HG03039 (cell line): ENCODE measurements at regions not wholly inside any gene's neighbourhood (a gene's known extent, or its start where the extent isn't known, plus 50 kb on each side); places are given as distances from the start of the nearest gene placed in this dataset.

Source experiments
- ATAC-seq: cut with Tn5 transposase; IDR thresholded peaks from one replicate; pipeline ENCODE4 v1.9.1; 2021; ENCODE audit warnings: mild to moderate bottlenecking, moderate library complexity; ENCODE audit not compliant: unreplicated experiment

DNA sequence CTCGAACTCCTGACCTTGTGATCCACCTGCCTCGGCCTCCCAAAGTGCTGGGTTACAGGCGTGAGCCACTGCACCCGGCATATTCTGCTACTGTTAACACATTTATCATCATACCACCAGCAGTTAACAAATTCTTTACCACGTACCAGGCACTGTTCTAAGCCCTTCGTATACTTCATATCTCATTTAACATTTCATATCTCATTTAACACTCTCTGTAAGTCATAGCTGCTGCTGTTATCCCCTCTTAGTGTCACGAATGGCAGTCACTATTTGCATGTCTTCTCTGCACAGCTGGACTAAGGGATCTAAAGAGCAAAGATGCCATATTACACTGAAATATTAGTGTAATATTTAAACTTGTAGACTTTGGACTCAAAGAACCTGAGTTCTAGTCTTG, 462.5 kb upstream of the DAB1 start:
- no peak for ATAC-seq

DNA sequence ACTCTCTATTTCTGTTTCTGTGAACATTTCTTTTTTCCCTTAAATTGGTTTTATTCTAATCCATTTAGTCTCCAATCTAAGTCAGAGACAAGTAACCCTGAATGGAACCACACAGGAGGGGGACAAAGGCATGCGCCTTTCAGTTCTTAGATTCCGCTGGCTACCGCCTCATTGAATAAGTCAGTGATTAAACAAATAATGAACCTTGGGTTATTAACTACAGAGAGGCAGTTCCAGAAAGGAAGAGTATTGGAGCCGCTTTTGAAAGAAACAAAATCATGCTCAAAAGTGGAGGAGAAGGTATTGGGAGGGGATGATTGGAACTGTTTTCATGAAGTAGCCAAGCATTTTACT, 459.8 kb upstream of the DAB1 start:
- ATAC-seq = no peak

DNA sequence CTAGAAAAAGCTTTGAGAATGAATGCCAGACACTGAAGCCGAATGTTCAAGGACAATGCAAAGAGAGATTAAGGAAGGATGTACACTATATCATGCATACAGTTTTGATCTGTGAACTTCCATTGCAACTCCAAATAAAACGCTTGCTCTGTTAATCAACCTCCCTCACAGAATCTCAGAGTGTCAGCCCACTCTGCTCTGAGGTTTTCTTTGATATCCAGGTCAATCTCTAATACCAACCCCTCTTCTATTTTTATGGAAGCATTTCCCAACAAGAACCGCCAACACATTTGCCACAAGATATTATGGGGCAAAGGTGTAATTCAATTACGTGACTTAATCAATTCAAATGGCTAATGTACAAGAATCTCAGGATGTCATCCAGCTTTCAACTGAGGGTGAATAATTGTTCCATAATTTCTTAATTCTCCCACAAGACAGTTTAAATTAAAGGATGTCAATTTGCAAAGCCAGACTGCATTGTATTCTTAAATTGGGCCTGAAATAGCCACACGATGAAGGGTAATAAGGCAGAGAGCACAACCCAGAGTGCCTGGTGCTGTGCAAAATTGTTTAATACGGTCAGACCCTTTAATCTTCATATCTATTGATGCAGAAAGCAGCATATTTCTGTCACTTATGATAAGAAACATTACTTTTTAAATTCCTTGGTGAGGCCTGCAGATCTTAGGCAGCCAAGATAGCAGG, 459.2 kb upstream of the DAB1 start:
- no peak for ATAC-seq

DNA sequence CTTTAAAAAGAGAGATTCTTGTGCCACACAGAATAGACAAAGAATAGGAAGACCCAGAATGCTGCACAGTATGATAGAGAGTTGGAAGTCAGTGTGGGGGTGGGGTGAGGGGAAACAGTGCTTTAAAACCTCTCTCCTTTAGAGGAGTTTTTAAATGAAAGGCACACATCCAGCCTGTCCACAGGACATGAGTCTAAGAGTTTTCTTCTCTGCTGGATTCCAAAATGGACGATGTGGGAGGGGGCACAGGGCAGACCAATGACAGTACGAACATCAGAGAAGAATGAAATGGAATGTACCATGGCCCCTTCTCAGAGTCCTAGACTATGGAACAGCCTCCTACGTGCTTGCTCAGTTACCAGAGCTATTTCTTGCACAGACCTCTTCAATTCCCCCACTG, 458.2 kb upstream of the DAB1 start:
- ATAC-seq = no peak

DNA sequence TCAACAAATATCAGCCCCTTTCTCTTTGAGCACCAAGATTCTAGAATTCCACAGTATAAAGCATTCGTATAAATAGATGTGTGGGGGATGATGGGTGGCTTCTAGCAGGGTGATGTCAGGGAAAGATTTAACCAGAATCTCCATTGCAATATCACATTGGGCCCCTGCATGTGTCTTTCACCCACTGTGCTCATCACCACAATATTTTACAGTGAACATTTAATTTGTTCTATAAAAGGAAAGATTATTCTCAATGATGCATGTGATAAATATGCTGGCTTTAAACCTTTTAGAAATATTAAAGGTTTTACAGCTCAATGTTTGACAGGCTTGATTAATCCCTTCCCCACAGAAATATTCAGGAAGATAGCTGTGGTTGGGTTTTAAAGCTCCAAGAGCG, 457.8 kb upstream of the DAB1 start:
- no peak for ATAC-seq

DNA sequence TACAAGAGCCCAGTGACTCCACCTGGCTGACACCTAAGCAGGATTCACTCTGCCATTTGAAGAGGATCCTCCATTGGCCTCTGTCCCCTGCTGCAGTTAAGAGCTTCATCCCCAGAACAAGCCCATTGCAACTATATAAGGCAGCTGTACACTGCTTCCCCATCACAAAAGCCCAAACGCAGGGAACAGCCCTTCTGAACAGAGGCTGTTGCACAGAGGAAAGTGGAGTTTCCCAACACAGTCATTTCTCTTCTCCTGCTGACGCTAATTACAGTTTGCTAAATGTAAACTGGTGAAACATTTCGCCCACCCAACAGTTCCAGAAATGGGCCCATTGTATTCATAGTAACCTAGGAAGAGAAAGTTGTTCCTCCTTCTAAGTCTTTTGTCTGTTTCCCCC, 455.8 kb upstream of the DAB1 start:
- no peak for ATAC-seq

DNA sequence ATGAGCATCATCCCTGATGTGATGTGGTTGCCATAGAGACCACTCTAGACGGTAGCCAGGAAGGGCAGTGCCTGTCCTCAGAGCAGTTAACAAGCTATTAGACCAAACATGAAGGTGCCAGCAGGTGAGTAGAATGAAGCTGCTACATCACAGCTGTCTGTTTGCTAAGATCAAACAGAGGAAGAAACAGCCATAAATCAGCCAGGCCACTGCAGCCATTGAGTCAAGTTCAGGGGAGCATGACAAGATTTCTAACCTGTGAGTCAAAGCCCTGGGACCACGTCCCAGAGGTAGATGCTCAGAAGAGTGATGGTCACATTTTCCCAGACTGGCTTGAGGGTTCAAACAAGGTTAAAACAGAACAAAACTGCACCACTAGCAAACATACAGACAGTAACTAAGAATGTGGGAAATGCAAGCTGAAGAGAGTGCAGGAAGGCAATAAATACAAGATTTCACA, 450.6 kb upstream of the DAB1 start:
- no peak for ATAC-seq

DNA sequence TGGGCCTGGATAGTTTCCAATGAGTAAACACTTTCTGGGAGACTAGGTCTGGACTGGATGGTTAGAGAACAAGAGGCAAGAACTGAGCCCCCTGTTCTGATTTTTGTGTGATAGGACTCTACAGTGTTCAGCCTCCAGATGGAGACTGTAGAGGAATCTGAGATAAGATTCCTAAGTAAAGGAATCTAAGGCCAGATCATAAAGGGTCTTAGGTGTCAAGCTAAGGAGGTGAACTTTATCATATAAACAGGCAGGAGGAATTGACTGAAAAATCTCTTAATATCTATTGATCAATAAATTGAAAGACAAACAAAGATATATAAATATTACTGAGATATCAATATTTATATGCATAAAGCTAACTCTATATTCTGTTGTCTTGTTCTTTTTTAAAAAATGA, 449.1 kb upstream of the DAB1 start:
- ATAC-seq = no peak

DNA sequence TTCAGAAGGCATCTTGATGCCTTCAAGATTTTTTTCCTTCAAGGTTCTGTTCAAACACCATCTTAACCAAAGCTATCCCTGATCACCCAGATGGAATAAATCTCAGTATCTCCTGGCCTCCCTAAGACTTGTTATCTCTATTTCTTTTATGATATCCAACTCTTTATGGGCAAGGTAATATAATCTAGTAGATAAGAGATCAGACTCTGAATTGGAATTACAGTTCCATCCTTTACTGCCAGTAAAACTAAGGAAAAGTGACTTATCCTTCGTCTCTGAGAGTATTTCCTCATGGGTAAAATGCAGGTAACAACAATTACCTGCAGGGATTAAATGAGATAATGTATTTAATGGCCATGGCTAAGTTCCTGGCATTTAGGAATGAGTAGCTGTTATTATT, 445.0 kb upstream of the DAB1 start:
- no peak for ATAC-seq

DNA sequence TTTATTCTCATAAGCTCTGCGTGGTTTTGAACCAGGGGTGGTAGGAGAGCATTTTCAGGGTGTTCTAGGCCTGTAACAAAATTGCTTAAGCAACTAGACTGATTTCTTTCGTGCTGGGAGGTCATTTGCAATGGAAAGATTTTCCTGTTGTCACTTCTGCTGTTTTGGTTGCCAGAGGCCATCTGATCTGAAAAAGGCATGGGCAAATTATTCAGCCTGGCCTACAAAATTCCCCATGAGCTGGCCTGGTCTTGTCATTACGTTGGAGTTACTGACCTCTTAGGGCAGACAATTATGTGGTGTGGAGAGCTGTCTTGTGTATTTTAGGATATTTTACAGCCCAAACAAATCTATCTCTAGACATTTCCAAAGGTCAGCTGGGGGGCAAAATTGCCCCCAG, 444.4 kb upstream of the DAB1 start:
- ATAC-seq = no peak

DNA sequence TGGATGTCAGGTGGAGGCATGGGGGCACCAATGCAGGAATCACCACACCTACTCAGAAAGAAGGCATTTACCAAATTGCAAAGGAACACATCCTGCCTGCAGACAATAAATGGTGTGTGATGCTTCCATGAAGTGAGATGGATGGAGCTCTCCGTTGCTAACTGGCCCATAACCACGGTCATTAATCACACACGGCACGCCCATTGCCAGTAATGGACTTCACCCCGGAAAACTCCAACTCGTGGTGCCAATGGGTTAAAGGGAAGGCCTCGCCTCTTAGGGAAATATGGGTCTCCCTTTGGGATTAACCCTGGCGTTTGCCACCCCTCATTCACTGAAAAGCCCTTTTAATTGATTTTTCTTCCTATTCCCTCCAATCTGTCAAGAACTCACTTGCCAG, 443.1 kb upstream of the DAB1 start:
- ATAC-seq = no peak

DNA sequence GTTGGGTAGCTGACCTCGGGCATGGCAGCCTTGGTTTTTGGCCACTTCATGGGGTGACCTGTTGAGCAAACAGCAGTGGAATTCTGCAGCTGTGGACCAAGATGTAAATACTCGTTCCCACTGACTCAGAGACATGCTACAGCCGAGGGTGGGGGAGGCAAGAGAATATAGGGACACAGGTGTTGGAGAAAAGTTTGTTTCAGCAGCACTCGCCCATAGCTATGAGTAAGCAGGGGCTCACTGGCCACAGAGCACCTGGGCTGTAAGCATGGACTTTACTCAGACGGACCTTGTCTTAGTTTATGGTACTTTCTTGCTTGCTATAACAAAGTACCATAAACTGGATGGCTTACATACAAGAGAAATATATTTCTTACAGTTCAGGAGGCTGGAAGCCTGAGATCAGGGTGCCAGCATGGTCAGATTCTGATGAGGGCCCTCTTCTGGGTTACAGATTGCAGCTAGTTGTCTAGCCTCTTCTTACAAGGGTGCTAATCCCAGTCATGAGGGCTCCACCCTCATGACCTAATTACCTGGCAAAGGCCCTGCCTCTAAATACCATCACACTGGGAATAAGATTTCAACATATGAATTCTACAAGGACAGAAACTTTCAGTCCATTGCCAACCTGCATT, 437.2 kb upstream of the DAB1 start:
- ATAC-seq = no peak

DNA sequence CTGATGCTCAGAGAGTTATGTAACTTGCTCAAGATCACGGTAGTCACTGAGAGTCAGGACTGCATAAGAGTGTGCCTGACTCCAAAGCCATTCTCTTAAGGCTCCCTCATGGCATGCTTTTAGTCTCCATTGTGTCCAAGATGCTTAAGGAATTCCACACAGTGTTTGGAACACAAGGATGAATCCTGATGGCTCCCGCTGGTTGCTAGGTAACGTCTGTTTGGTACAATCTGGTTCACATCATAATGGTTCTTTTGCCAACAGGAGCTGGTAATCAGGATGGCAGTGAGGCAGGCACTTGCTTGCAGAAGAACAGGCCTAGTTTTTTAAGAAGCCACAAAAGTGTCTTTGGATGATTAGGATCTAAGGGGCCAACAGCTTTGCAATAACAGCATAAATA, 436.5 kb upstream of the DAB1 start:
- no peak for ATAC-seq

DNA sequence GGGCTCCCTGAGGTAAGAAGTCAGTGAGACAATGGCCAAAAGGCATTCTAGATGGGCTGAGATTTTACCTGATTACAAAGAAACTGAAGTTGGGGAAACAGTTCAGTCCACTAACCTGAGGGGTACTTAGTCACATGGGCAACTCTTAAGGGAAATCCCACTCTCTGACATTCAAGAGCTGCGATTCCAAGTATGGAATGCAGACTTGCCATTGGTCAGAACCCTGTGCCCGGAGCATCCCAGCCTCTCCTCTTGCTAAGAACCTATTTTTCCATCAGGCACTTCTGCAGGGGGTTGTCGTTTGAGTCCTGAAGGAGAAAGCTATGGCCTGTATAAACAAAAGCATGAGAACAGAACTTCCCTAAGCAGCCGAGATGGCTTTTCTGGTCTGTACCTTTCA, 434.9 kb upstream of the DAB1 start:
- ATAC-seq = no peak

DNA sequence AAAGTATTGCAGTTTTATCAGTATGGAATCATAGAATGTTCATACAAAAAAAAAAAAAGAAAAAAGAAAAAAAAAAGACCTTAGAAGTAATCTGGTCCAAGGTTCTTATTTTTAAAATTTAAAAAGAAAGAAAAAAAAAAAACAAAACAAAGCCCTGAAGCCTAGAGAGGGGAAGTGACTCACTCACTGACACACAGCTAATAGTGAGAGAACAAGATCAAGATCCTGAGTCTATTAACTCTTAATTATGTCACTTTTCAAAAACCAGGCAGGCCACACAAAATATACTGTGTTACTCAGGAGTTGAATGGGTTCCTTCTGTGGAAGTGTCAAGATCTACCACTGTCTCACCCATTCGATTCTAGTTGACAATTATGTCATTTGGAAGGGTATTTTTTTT, 433.9 kb upstream of the DAB1 start:
- no peak for ATAC-seq

DNA sequence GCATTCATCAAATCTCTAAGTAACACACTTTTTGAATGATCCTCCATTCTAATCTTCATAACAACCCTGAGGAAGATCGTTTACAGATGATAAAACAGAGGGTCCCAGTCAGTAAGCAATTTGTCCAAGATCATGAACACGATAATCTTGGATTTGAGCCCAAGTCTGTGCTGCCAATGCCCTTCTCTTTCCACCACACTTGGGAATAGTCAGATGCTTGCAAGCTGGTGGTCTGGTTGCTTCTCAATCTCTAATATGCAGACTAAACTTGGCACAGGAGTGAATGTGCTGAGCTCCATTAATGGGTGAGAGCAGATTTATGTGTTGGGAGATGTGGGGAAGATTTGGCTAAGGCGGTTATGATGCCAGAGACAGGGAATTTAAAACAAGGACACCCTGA, 430.6 kb upstream of the DAB1 start:
- no peak for ATAC-seq

DNA sequence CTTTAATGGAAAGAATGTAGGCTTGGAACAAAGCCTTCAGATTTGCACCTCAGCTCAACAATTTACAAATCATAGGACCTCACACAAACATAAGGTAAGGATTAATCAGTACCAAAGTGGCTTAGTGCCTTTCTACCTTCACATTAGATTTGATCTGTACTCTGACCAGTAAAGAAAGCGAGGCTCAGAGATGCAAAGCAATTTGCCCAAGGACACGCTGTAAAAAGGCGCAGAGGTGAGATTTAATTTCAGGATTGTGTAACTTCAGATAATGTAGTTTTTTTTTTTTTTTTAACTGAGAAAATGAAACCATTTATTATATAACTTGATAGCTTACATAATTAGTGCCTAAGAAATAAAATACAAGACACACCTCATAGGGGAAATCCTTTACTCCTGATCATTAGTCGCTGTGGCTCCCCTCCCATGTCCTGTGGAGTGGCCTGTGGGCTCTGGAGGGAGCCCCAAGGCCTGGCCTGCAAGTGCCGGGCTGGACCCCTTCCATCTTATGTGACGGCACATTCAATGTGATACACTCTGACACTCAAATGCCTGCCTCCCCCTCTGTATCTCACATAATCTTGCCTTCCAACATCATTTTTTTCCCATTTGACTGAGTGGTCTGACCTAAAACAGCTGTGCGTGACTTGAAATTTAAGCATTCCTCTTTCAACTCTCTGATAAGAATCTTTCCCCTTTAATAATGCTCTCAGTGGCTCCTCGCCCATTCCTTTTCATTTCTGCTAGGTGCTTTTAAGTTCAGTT, 426.5 kb upstream of the DAB1 start:
- no peak for ATAC-seq

DNA sequence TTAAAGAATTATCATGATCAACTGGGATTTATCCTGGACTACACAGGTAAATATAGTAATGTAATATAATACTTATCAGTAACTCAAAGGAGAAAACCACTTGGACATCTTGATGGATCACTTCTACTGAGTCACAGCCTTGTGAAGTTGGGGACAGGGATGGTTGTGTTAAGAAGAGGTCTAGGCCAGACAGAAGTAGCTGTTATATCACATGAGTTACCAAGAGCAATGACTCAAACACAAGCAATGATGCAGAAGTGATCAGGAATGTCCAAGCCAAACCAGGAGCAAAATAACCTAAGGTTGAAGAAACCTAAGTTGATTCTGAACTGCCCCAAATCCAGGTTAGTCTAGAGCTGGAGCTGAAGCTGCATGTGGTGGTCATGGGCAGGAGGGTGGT, 424.5 kb upstream of the DAB1 start:
- no peak for ATAC-seq

DNA sequence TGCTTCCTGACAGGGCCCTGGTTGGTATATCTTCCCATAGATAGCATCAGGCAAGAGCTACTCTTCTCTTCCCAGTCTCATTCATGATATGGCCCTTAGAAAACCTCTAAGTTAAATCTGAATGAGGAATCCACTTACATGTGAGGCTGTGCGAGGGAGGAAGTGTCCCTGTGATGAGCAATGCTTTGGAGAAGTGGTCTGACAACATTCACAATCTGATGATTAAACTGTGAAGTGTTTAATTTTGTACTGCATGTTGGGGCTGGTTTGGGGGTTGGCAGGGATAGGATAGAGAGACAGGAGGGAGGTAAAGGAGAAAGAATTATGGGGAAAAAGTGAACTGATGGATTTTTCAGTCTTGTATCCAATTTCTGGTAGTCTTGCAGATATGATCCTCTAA, 421.2 kb upstream of the DAB1 start:
- no peak for ATAC-seq

DNA sequence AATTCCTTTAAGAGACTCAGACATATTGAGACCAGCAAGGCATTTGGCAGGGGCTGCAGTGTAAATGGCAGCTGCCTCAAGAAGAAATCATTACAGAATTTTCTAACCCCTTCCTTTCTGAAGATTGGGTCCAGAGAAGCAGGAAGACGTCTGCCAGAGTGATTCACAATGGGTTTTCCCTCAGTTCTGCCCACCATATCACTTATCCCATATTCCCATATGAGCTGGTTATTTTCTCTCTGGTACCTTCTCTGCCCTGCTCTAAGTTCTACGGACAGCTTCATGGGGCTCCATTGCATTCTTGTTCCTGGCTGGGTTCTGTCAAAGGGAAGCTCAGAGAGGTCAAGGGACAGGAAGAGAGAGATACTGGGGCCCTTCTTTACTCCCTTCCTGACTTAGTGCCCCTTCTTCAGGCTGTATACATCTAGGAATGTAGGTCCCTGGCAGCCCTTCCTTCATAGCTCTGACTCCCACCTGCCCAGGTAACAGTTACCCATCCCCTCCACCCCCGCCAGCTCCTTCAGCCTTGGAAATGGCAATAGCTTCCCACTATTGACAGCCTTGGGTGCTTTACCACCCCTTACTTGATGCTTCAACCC, 420.6 kb upstream of the DAB1 start:
- no peak for ATAC-seq

DNA sequence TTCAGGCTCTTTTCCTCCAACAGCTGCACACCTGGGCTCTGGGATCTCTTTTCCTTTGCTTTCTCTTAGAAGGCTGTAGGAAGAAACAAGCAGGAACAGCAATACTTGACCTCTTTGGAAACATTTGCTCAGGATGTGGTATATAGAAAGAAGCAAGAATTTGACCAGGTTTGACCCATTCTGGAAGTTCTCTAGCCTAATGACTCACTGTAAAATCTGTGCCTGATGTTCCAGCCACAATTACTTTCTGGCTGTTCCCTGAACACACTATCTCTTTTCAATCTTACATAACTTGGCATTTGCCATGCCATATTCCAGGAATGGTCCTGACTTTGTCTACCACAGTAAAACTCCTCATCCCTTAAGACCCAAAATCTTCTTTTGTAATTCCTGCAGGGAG, 419.9 kb upstream of the DAB1 start:
- no peak for ATAC-seq

DNA sequence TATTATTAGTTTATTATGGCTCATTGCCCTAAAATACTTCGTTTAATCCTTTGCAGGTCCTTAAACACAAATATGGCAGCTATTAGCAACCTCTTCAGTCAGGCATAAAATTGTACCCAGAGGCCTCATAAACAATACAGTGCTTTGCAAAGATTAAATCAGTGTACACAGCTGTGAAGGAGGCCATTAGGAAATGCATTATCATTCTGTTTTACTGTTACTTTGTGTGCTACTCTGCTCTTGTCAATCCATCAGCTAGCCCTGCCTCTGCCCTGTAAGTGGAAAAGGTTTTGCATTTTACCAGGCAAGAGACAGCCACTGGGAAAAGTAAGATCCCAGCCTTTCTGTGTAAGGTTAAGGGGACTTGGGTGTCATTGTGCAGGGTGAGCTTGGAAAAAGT, 415.7 kb upstream of the DAB1 start:
- ATAC-seq = no peak
